SKM-1 (cell line): ENCODE measurements at regions not wholly inside any gene's neighbourhood (a gene's known extent, or its start where the extent isn't known, plus 50 kb on each side); places are given as distances from the start of the nearest gene placed in this dataset.
"Not testable (repeated sequence)": the region's sequence is repeated elsewhere in the genome, so short reads cannot be mapped to it uniquely, and the experiment has no call there.

Source experiments
- DNase-seq: peaks from one replicate; lab custom pipeline; 2025; ENCODE audit not compliant: unreplicated experiment; lab: John Stamatoyannopoulos, UW

DNA sequence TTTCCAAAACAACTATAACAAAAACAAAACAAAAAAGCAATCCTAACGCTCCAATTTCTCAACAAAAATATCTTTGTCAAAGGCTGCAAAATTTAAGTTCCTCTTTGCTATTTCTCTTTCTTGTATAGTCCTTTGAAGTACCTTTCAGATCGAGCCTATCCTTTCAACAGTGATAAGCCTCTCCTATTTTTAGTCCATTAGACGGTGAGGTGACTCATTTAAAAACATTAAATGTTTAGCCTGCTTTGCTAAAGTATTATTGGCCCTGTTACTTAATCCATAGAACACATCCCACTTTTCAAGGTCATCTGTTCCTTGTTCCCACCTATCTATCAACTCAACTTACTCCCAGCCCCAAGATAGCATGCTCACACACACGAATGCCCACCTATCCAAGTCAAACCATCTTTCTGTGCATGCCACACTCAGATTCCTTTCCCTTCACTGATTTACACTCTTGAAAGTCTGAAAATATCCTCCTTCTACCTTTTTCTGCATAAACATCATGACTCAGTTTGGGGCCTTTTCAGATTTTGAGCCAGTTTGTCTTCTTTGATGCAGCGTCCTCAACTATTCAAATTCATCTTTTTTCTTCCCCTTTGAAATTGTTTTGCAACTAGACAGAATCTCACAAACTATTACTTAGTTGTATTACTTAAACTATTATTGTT is 224.9 kb upstream of the TMEM229A start:
- no peak for DNase-seq

DNA sequence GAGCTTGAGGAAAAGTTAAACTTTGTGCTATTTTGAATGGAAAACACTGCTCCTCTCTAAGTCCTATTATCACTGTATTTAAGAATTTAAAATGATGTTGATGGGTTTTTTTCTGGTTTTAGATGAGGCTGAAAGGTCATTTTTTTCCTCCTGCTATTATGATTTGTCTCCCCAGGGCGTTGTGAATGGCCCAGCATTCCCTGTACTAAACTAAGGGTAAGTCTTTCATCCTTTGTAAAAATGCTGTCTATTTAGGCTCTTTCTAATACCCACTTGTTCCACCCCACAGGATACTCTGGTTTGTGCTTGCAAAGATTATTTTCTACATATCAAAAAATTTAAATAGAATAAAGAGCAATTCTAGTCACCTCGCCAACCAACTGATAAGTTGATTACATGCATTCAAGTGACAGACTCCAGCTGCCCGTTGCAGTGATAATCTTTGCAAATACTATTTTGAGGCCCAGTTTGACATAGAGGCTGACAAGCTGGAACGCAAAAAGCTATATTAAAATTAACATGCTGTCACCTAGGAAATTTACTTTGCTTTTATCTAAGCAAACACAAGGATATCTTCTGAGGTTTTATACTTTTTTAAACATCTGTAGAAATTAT is 222.3 kb upstream of the TMEM229A start:
- DNase-seq, result no peak

GRCh38 chr7:124254396-124254795 is 221.5 kb upstream of the TMEM229A start:
- no peak for DNase-seq

GRCh38 chr7:124251636-124252035 is 218.8 kb upstream of the TMEM229A start:
- DNase-seq, result no peak

DNA sequence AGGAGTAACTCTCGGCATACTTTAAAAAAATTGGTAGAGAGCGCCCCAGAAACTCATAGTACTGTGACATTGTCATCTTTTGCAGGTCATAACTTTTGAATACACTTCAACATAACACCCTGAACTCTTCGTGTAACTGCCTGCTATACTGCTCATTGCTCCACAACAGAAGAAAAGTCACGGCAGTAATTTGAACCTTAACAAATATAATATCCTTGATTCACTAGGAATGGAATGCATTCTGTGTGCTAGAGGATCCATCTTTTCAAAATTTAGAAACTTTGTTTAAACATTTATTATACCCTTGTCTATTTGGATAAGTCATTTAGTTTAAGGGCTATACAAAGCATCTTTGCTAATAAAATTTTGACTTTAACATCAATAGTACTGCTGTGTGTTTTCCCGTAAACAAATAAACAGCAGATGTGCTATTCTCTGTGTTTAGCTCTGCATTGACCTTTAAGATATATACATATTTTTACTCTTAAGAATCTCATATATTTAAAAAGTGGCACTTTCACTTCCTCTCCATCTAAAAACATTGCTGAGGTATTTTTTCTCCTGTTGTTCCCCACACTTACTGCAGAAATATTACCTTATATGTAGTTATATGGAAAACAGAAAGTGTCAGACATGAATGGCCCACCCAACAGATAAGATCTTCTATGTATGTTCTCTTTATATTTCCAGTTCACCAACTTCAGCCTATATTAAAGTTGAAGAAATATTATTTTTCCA is 217.6 kb upstream of the TMEM229A start:
- DNase-seq, result no peak

DNA sequence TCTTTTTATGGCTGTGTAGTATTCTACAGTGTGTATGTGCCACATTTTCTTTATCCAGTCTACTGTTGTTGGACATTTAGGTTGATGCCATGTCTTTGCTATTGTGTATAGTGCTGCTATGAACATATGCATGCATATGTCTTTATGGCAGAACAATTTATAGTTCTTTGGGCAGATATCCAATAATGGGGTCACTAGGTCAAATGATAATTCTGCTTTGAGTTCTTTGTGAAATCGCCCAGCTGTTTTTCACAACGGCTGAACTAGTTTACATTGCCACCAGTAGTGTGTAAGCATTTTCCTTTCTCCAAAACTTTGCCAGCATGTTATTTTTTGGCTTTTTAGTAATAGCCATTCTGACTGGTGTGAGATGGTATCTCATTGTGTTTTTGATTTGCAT is 214.8 kb upstream of the TMEM229A start:
- DNase-seq, result no peak

DNA sequence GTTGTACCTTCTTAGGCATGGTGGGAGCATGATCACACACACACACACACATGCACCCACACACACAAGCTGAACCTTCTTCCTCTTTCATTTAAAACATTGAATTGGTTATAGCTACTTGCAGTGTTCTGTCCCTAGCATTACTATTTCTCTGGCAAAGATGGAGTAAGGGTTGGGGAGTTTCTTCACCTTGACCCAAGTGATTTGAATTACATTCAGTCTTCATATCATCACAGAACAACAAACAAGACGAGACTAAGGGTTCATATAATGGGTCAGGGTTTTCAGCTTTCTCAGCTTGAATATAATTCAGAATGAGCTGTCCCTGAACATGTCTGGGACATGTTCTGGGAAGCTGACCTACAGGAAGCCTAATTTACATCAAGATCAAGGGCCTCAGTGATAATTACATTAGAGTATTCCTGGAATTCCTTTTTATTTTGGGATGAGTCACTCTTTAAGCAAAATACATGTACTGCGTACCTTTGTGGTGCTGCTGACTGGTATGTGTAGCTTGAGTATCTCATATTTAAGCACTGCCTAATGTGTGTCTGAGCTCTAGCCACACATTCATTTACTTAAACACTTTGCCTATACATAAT is 213.5 kb upstream of the TMEM229A start:
- no peak for DNase-seq

GRCh38 chr7:124244469-124244868 is 211.6 kb upstream of the TMEM229A start:
- not testable (repeated sequence) for DNase-seq

DNA sequence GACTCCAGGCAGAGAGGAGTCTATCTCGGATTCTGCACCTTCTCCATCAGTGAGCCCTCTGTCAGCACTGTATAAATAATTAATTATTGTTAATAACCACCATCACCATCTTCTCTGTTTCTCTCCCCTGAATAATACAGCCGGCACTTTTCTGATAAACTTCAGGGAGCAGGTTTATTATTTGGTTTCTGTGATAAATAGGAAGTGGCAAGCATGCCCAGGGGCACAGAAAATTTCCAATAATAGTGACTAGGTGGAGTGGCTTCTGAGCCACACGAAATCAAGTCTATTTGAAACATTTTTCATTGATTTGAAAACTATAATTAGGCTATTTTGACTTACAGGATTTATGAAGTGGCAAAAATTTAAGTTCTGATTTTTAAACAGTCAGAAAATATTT is 186.8 kb upstream of the TMEM229A start:
- DNase-seq, result no peak

GRCh38 chr7:124208642-124209041 is 175.8 kb upstream of the TMEM229A start:
- no peak for DNase-seq

DNA sequence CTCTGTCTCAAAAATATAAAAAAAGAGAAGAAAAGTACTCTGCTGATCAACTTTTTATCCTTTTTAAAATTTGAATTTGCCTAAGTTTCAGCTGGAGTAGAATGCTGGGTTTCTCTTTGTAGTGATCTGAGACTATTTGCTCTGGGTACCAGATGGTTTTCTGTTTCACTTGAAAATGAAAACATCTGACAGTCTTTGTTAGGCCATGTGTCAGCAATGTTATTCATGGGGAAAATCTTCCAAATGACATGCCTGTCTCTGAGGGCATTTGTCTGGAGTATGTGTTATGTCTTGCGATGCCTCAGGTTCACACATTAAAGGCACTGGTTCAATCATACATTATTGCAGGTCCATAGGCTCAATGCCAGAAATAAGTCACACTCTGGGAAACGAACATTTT is 175.3 kb upstream of the TMEM229A start:
- DNase-seq, result no peak

- DNase-seq, result no peak
Observed at GRCh38 chr7:124205526-124205925, 172.7 kb upstream of the TMEM229A start.

DNA sequence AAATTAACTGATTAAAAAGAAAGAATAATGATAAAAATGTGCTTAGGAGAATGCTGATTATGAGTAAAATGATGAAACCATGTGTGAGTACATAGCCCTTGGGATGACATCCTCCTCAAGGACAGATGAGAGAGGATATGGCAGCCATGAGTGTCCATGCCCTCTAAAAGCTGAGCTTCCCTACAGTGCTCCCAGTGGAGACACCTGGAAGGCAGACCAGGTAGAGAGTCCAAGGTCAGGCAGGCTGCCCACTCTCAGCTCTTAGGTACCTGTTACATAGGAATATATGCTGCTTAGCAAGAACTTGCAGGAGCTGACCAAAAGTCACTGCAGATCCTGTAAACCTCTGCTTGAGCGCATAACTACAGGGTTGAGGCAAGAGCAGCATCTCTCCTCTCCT is 169.7 kb upstream of the TMEM229A start:
- DNase-seq, result no peak

GRCh38 chr7:124201768-124202349 is 169.0 kb upstream of the TMEM229A start:
- DNase-seq, result no peak

GRCh38 chr7:124196519-124196918 is 163.7 kb upstream of the TMEM229A start:
- no peak for DNase-seq

GRCh38 chr7:124192885-124193284 is 160.0 kb upstream of the TMEM229A start:
- DNase-seq, result no peak

GRCh38 chr7:124191713-124192112 is 158.8 kb upstream of the TMEM229A start:
- DNase-seq, result no peak

DNA sequence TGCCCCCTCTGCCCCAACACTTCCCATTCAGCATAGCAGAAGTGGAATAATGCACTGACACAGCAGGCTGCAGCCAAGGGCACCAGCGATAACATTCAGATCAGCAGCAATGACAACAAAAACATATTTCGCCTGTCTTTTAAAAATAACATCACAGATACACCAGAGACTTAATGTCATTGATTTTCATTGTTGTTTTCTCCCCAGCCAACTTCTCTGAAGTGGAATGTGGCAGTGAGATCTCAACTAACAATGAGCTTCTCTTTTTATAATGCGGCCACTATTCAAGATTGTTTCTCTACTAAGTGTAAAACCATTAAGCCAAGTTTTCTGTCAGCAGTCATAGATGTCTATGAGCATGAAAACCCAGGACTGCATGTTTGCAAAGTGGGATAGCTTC is 158.2 kb upstream of the TMEM229A start:
- no peak for DNase-seq

- DNase-seq, result no peak
Observed at GRCh38 chr7:124188576-124188975, 155.7 kb upstream of the TMEM229A start.

DNA sequence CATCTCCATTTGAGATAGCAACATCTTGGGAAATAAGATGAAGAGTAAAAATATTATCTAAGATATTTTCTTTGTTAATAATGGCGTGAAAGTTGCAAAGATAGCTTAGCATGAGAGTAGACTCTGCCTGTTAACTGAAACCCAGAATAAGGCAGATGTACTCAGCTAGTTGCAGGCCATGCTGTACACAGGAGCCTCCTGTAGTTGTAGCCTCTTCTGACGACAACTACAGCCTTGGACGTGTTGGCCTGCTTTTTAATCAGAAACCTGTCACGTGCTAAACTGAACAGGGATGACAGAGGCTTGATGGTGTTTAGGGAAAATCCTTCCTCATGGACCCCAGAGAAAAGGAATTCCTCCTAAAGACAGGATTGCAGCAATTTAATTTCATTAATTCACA is 155.1 kb upstream of the TMEM229A start:
- no peak for DNase-seq

- DNase-seq, result no peak
Observed at GRCh38 chr7:124183649-124184048, 150.8 kb upstream of the TMEM229A start.

- DNase-seq, result no peak
Observed at GRCh38 chr7:124179641-124180040, 146.8 kb upstream of the TMEM229A start.
